PFSK-1 (cell line): ENCODE measurements at regions not wholly inside any gene's neighbourhood (a gene's known extent, or its start where the extent isn't known, plus 50 kb on each side); places are given as distances from the start of the nearest gene placed in this dataset.

Experiments used
- POLR2AphosphoS5 ChIP-seq: IDR thresholded peaks from 2 replicates; pipeline ENCODE4 v1.6.1; 2012; ENCODE audit warnings: low read depth, mild to moderate bottlenecking, control low read depth, low read length, moderate library complexity
- TAF1 ChIP-seq: IDR thresholded peaks from 2 replicates; pipeline ENCODE4 v1.6.1; 2012; ENCODE audit warnings: low read length, control low read depth, borderline replicate concordance; ENCODE audit not compliant: insufficient read depth

- TF ChIP-seq POLR2AphosphoS5 (no peak), TAF1 (no peak)
These were observed 133.4 kb upstream of the MYLIP start for GRCh38 chr6:15995493-15995892.
